A673 (cell line): ENCODE measurements at regions not wholly inside any gene's neighbourhood (a gene's known extent, or its start where the extent isn't known, plus 50 kb on each side); places are given as distances from the start of the nearest gene placed in this dataset.

ENCODE experiments used
- BruUV-seq: library from RNA; stranded (reverse); fragments of 400-500 nt; replicated peaks from 2 replicates; lab custom pipeline; 2021; lab: Mats Ljungman, UMichigan
- CTCF ChIA-PET: fragments of 300-600 bp; sonication (Branson Sonifier 250); formaldehyde crosslinking; loops from one replicate; lab custom pipeline; 2022; ENCODE audit warnings: antibody characterized with exemption; lab: Charles Lee
- POLR2A ChIA-PET: fragments of 300-600 bp; sonication (Branson Sonifier 250); formaldehyde crosslinking; loops from one replicate; lab custom pipeline; 2022; ENCODE audit warnings: antibody characterized with exemption; ENCODE audit not compliant: low non-redundant PET; lab: Charles Lee
- DNase-seq: peaks from one replicate; pipeline ENCODE4 v3.0.0-alpha.2; 2015; ENCODE audit warnings: low spot score
- H3K27ac ChIP-seq: fragments of 200-600 bp; sonication (generic); 2 replicates; pipeline ENCODE4 v1.5.1; 2016; ENCODE audit warnings: mixed run types, low read depth, mild to moderate bottlenecking, mixed read lengths, antibody characterized with exemption, low read length; ENCODE audit not compliant: poor library complexity, severe bottlenecking
- H3K27me3 ChIP-seq: fragments of 200-600 bp; sonication (generic); replicated peaks from 2 replicates; pipeline ENCODE4 v1.6.1; 2017; ENCODE audit warnings: mixed run types, low read depth, mild to moderate bottlenecking, mixed read lengths, antibody characterized with exemption, low read length; ENCODE audit not compliant: insufficient read depth, poor library complexity
- H3K36me3 ChIP-seq: fragments of 200-600 bp; sonication (generic); 2 replicates; pipeline ENCODE4 v1.6.1; 2016; ENCODE audit warnings: mixed run types, mild to moderate bottlenecking, mixed read lengths, antibody characterized with exemption, low read length; ENCODE audit not compliant: insufficient read depth, poor library complexity, severe bottlenecking
- H3K4me1 ChIP-seq: fragments of 200-600 bp; sonication (generic); 2 replicates; pipeline ENCODE4 v1.6.1; 2017; ENCODE audit warnings: mixed run types, mild to moderate bottlenecking, mixed read lengths, antibody characterized with exemption, low read length; ENCODE audit not compliant: insufficient read depth, poor library complexity, severe bottlenecking
- H3K4me3 ChIP-seq: fragments of 200-600 bp; sonication (generic); 2 replicates; pipeline ENCODE4 v1.5.1; 2016; ENCODE audit warnings: low read depth, mixed run types, mild to moderate bottlenecking, mixed read lengths, low read length; ENCODE audit not compliant: poor library complexity, severe bottlenecking
- H3K9me3 ChIP-seq: fragments of 200-600 bp; sonication (generic); 2 replicates; pipeline ENCODE4 v1.6.1; 2016; ENCODE audit warnings: mixed run types, low read depth, mild to moderate bottlenecking, mixed read lengths, antibody characterized with exemption, low read length; ENCODE audit not compliant: poor library complexity, severe bottlenecking
- CTCF ChIP-seq: fragments of 300-800, 200-600 bp; sonication (generic); conservative IDR thresholded peaks from 2 replicates; pipeline ENCODE4 v1.5.1; 2017; ENCODE audit warnings: low read depth, mild to moderate bottlenecking, antibody characterized with exemption, low read length, moderate library complexity, mixed read lengths
- EZH2 ChIP-seq: fragments of 200-600 bp; sonication (generic); IDR thresholded peaks from 2 replicates; pipeline ENCODE4 v1.6.1; 2017; ENCODE audit warnings: borderline replicate concordance, low read depth, mild to moderate bottlenecking, mixed read lengths, antibody characterized with exemption, low read length; ENCODE audit not compliant: poor library complexity, severe bottlenecking
- intact Hi-C: fragments of 100-400 bp; cut with micrococcal nuclease; formaldehyde crosslinking; loops from one replicate; pipeline ENCODE4 v1.10.0; 2022; ENCODE audit not compliant: unreplicated experiment

- no peak overlapping the region for H3K4me3 ChIP-seq
- H3K4me1 ChIP-seq, result no peaks in the 10 kb centered on the region
- no peak for DNase-seq
- H3K27ac ChIP-seq, result no peak overlapping the region
- POLR2A ChIA-PET, result no interaction called here
- TF ChIP-seq EZH2, result no peak
- no peak for TF ChIP-seq CTCF
- no TSS peak for BruUV-seq
- H3K9me3 ChIP-seq, result no peaks in the 10 kb centered on the region
- no peaks in the 10 kb centered on the region for H3K36me3 ChIP-seq
- CTCF ChIA-PET, result no interaction called here
- no peaks in the 10 kb centered on the region for H3K27me3 ChIP-seq
- intact Hi-C loops, result no loop called here
Observed at GRCh38 chr4:138507522-138507921, 265.4 kb upstream of the SLC7A11 start.

- ChIA-PET CTCF (no interaction called here), POLR2A (no interaction called here)
Observed at GRCh38 chr4:138501614-138502013, 259.5 kb upstream of the SLC7A11 start.

GRCh38 chr4:138500869-138501268 is 258.7 kb upstream of the SLC7A11 start:
- no peak for TF ChIP-seq CTCF
- no peak for TF ChIP-seq EZH2
- Histone ChIP-seq H3K4me3 (no peak overlapping the region), H3K27me3 (no peaks in the 10 kb centered on the region), H3K36me3 (no peaks in the 10 kb centered on the region), H3K27ac (no peak overlapping the region), H3K9me3 (peaks cover 3% of the 10 kb centered on the region), H3K4me1 (no peaks in the 10 kb centered on the region)
- DNase-seq, result no peak
- CTCF ChIA-PET, result interaction anchor here (0.7 kb wide), 1 partner anchor 157 kb away, joined by 3 read pairs; no protein-coding TSS in a partner anchor
- intact Hi-C loops, result no loop called here
- no TSS peak for BruUV-seq
- POLR2A ChIA-PET, result no interaction called here

More at GRCh38 chr4:138501614-138502013, 259.5 kb upstream of the SLC7A11 start:
- peaks cover 3% of the 10 kb centered on the region for H3K9me3 ChIP-seq
- no peaks in the 10 kb centered on the region for H3K36me3 ChIP-seq
- H3K4me1 ChIP-seq, result no peaks in the 10 kb centered on the region
- H3K27ac ChIP-seq, result no peak overlapping the region
- H3K4me3 ChIP-seq, result no peak overlapping the region
- BruUV-seq, result no TSS peak
- DNase-seq, result no peak
- TF ChIP-seq CTCF, result no peak
- TF ChIP-seq EZH2, result no peak
- no peaks in the 10 kb centered on the region for H3K27me3 ChIP-seq
- intact Hi-C loops, result no loop called here
